ENCODE measurements at regions not wholly inside any gene's neighbourhood (a gene's known extent, or its start where the extent isn't known, plus 50 kb on each side); places are given as distances from the start of the nearest gene placed in this dataset.

DNA sequence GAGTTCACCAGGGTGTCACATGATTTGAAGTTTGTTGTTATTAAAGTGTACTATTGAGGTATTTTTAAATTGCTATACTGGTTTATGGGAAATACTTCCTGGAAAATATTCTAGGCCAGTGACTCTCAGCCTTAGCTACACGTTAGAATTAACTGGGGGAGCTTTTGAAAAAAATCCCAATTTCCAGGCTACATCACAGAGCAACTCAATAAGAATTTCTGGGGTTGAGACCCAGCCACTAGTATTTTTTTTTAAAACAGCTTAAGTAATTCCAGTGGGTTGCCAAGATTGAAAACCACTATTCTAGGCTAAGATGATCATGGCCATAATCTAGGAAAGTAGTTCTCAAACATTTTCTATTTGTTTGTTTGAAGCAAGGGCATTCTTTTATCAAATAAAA lies 142.9 kb upstream of the GRIA1 start:
- TF ChIP-seq, protein P1, sequence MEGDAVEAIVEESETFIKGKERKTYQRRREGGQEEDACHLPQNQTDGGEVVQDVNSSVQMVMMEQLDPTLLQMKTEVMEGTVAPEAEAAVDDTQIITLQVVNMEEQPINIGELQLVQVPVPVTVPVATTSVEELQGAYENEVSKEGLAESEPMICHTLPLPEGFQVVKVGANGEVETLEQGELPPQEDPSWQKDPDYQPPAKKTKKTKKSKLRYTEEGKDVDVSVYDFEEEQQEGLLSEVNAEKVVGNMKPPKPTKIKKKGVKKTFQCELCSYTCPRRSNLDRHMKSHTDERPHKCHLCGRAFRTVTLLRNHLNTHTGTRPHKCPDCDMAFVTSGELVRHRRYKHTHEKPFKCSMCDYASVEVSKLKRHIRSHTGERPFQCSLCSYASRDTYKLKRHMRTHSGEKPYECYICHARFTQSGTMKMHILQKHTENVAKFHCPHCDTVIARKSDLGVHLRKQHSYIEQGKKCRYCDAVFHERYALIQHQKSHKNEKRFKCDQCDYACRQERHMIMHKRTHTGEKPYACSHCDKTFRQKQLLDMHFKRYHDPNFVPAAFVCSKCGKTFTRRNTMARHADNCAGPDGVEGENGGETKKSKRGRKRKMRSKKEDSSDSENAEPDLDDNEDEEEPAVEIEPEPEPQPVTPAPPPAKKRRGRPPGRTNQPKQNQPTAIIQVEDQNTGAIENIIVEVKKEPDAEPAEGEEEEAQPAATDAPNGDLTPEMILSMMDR (IDR thresholded peaks at IDR 0.05) = no peak
- TF ChIP-seq POLR2A (IDR thresholded peaks at IDR 0.05) = no peak
